ENCODE measurements at regions not wholly inside any gene's neighbourhood (a gene's known extent, or its start where the extent isn't known, plus 50 kb on each side); places are given as distances from the start of the nearest gene placed in this dataset.
"Not testable (repeated sequence)": the region's sequence is repeated elsewhere in the genome, so short reads cannot be mapped to it uniquely, and the experiment has no call there.

DNA sequence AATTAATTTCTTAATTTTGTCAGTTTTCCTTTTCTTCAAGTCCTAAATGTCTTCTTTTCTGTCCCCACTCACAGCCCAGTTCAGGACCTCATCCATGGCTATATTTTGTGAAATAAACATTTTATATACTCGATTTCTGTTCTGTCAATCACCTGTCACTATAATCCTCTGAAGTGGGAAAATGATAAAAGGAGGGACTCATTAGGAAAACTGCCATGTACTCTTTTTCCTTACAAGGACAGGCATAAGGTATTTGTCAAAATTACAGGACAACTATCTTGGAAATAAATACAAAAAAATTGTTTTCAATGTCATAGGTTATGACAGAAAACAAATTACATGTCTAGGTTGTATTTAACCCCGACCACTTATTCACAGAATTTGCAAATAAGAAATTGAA is 240.1 kb upstream of the CBLB start:
- ATAC-seq (no peak), DNase-seq (ENCODE audit: low spot score) (no peak)
- H3K4me1 Mint-ChIP-seq = no peaks in the 10 kb centered on the region
- no peak overlapping the region for H3K27ac Mint-ChIP-seq
- Histone ChIP-seq H3F3A (replicated peaks; ENCODE audit: low read depth) (no peaks in the 10 kb centered on the region), H4K20me1 (replicated peaks; ENCODE audit: insufficient read depth) (no peaks in the 10 kb centered on the region), H3K27me3 (ENCODE audit: insufficient read depth) (no peaks in the 10 kb centered on the region), H3K4me2 (no peak overlapping the region), H3K4me3 (no peak overlapping the region), H3K4me1 (ENCODE audit: insufficient read depth) (no peaks in the 10 kb centered on the region), H3K79me2 (replicated peaks; ENCODE audit: insufficient read depth) (no peaks in the 10 kb centered on the region), H3K9me2 (ENCODE audit: insufficient read depth) (0 out of 2 replicates have a peak, but pooled peaks cover 4% of the 10 kb centered on the region), H2AFZ (no peak overlapping the region), H3K27ac (ENCODE audit: low read depth) (no peak overlapping the region), H3K36me3 (ENCODE audit: insufficient read depth) (no peaks in the 10 kb centered on the region)
- H3K4me3 Mint-ChIP-seq = no peak overlapping the region
- H3K9me3 Mint-ChIP-seq = peaks cover 18% of the 10 kb centered on the region
- TF ChIP-seq NANOG (IDR thresholded peaks at IDR 0.05; ENCODE audit: borderline replicate concordance) = no peak
- no peak for TF ChIP-seq REST (IDR thresholded peaks at IDR 0.05; ENCODE audit: unreplicated experiment)
- TF ChIP-seq POLR2AphosphoS5 (IDR thresholded peaks at IDR 0.05; ENCODE audit: low read depth) = no peak
- TF ChIP-seq STAT1 (IDR thresholded peaks at IDR 0.05; ENCODE audit: unreplicated experiment) = no peak
- H3K27me3 Mint-ChIP-seq (ENCODE audit: insufficient read depth, low read depth, poor library complexity) = peaks cover 13% of the 10 kb centered on the region
- peaks cover 5% of the 10 kb centered on the region; the same call in 2 of the 3 replicates for H3K36me3 Mint-ChIP-seq (ENCODE audit: low read depth)

GRCh38 chr3:106112561-106112960 is 243.7 kb upstream of the CBLB start:
- H3K27me3 ChIP-seq (ENCODE audit: insufficient read depth); H3K4me1 Mint-ChIP-seq; H3K4me3 ChIP-seq; H2AFZ ChIP-seq; H3K27ac ChIP-seq (ENCODE audit: low read depth); H3K4me3 Mint-ChIP-seq; ATAC-seq; H3F3A ChIP-seq (replicated peaks; ENCODE audit: low read depth); H3K79me2 ChIP-seq (replicated peaks; ENCODE audit: insufficient read depth); H3K9me2 ChIP-seq (ENCODE audit: insufficient read depth); H4K20me1 ChIP-seq (replicated peaks; ENCODE audit: insufficient read depth); H3K4me1 ChIP-seq (ENCODE audit: insufficient read depth); H3K36me3 Mint-ChIP-seq (ENCODE audit: low read depth); H3K27ac Mint-ChIP-seq; H3K36me3 ChIP-seq (ENCODE audit: insufficient read depth); H3K4me2 ChIP-seq; DNase-seq (ENCODE audit: low spot score): not testable (repeated sequence)
- Mint-ChIP-seq H3K9me3 (peaks cover 18% of the 10 kb centered on the region), H3K27me3 (ENCODE audit: insufficient read depth, low read depth, poor library complexity) (peaks cover 13% of the 10 kb centered on the region)

- no peaks in the 10 kb centered on the region for H4K20me1 ChIP-seq (replicated peaks; ENCODE audit: insufficient read depth)
- no peak for TF ChIP-seq NANOG (IDR thresholded peaks at IDR 0.05; ENCODE audit: borderline replicate concordance)
- TF ChIP-seq, protein P1, sequence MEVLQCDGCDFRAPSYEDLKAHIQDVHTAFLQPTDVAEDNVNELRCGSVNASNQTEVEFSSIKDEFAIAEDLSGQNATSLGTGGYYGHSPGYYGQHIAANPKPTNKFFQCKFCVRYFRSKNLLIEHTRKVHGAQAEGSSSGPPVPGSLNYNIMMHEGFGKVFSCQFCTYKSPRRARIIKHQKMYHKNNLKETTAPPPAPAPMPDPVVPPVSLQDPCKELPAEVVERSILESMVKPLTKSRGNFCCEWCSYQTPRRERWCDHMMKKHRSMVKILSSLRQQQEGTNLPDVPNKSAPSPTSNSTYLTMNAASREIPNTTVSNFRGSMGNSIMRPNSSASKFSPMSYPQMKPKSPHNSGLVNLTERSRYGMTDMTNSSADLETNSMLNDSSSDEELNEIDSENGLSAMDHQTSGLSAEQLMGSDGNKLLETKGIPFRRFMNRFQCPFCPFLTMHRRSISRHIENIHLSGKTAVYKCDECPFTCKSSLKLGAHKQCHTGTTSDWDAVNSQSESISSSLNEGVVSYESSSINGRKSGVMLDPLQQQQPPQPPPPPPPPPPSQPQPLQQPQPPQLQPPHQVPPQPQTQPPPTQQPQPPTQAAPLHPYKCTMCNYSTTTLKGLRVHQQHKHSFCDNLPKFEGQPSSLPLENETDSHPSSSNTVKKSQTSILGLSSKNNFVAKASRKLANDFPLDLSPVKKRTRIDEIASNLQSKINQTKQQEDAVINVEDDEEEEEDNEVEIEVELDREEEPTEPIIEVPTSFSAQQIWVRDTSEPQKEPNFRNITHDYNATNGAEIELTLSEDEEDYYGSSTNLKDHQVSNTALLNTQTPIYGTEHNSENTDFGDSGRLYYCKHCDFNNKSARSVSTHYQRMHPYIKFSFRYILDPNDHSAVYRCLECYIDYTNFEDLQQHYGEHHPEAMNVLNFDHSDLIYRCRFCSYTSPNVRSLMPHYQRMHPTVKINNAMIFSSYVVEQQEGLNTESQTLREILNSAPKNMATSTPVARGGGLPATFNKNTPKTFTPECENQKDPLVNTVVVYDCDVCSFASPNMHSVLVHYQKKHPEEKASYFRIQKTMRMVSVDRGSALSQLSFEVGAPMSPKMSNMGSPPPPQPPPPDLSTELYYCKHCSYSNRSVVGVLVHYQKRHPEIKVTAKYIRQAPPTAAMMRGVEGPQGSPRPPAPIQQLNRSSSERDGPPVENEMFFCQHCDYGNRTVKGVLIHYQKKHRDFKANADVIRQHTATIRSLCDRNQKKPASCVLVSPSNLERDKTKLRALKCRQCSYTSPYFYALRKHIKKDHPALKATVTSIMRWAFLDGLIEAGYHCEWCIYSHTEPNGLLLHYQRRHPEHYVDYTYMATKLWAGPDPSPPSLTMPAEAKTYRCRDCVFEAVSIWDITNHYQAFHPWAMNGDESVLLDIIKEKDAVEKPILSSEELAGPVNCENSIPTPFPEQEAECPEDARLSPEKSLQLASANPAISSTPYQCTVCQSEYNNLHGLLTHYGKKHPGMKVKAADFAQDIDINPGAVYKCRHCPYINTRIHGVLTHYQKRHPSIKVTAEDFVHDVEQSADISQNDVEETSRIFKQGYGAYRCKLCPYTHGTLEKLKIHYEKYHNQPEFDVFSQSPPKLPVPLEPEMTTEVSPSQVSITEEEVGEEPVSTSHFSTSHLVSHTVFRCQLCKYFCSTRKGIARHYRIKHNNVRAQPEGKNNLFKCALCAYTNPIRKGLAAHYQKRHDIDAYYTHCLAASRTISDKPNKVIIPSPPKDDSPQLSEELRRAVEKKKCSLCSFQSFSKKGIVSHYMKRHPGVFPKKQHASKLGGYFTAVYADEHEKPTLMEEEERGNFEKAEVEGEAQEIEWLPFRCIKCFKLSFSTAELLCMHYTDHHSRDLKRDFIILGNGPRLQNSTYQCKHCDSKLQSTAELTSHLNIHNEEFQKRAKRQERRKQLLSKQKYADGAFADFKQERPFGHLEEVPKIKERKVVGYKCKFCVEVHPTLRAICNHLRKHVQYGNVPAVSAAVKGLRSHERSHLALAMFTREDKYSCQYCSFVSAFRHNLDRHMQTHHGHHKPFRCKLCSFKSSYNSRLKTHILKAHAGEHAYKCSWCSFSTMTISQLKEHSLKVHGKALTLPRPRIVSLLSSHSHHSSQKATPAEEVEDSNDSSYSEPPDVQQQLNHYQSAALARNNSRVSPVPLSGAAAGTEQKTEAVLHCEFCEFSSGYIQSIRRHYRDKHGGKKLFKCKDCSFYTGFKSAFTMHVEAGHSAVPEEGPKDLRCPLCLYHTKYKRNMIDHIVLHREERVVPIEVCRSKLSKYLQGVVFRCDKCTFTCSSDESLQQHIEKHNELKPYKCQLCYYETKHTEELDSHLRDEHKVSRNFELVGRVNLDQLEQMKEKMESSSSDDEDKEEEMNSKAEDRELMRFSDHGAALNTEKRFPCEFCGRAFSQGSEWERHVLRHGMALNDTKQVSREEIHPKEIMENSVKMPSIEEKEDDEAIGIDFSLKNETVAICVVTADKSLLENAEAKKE (CRISPR knock-in tag; IDR thresholded peaks at IDR 0.05) = no peak
These were observed 244.9 kb upstream of the CBLB start for GRCh38 chr3:106113747-106114146.

More at GRCh38 chr3:106113747-106114146, 244.9 kb upstream of the CBLB start:
- Histone ChIP-seq H3K9me2 (ENCODE audit: insufficient read depth) (no peaks in the 10 kb centered on the region), H3K4me3 (no peak overlapping the region), H3K27me3 (ENCODE audit: insufficient read depth) (no peaks in the 10 kb centered on the region), H3K27ac (ENCODE audit: low read depth) (no peak overlapping the region), H3F3A (replicated peaks; ENCODE audit: low read depth) (no peaks in the 10 kb centered on the region), H3K36me3 (ENCODE audit: insufficient read depth) (no peaks in the 10 kb centered on the region), H3K4me1 (ENCODE audit: insufficient read depth) (no peaks in the 10 kb centered on the region), H2AFZ (no peak overlapping the region), H3K79me2 (replicated peaks; ENCODE audit: insufficient read depth) (no peaks in the 10 kb centered on the region), H3K4me2 (no peak overlapping the region)
- no peak for ATAC-seq
- Mint-ChIP-seq H3K36me3 (ENCODE audit: low read depth) (peaks cover 5% of the 10 kb centered on the region; the same call in 2 of the 3 replicates), H3K27ac (no peak overlapping the region), H3K4me3 (no peak overlapping the region), H3K9me3 (peaks cover 18% of the 10 kb centered on the region), H3K27me3 (ENCODE audit: insufficient read depth, low read depth, poor library complexity) (peaks cover 12% of the 10 kb centered on the region), H3K4me1 (no peaks in the 10 kb centered on the region)
- no peak for DNase-seq (ENCODE audit: low spot score)

Data from GM23338 (cell line).